ENCODE measurements at regions not wholly inside any gene's neighbourhood (a gene's known extent, or its start where the extent isn't known, plus 50 kb on each side); places are given as distances from the start of the nearest gene placed in this dataset.

- ChIA-PET CTCF (no interaction called here), POLR2A (no interaction called here)
- no peak for DNase-seq (ENCODE audit: low read depth, low spot score)
Measured at GRCh38 chr6:79385333-79385732, 150.9 kb upstream of the HMGN3 start.

DNA sequence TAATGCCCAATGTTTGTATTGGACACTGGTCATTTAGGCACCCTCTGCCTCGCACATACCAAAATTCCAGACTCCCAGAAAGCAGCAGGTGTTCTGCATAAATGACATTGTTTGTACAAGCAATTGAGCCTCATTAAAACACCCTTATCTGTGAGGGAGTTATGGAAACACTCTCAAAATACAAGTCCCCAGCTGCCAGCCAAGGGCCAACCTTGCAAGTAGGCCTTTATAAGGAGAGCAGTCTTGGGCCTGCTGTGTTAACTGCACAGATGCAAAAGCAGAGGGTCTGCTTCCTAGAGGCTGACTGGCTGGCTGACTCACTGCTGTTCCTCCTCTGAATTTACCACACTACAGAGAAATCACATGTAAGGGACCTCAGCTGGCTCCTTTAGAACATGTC lies 150.4 kb upstream of the HMGN3 start:
- no peak overlapping the region for H3K4me3 ChIP-seq (ENCODE audit: low read depth, low read length)
- POLR2A ChIA-PET = no interaction called here
- no peak for TF ChIP-seq CTCF (IDR thresholded peaks at IDR 0.05; ENCODE audit: insufficient read depth, low read length, missing control alignments)
- CTCF ChIA-PET = no interaction called here
- DNase-seq (ENCODE audit: low read depth, low spot score) = no peak

More at GRCh38 chr6:79385333-79385732, 150.9 kb upstream of the HMGN3 start:
- no peak for TF ChIP-seq CTCF (IDR thresholded peaks at IDR 0.05; ENCODE audit: insufficient read depth, low read length, missing control alignments)
- H3K4me3 ChIP-seq (ENCODE audit: low read depth, low read length) = no peak overlapping the region

DNA sequence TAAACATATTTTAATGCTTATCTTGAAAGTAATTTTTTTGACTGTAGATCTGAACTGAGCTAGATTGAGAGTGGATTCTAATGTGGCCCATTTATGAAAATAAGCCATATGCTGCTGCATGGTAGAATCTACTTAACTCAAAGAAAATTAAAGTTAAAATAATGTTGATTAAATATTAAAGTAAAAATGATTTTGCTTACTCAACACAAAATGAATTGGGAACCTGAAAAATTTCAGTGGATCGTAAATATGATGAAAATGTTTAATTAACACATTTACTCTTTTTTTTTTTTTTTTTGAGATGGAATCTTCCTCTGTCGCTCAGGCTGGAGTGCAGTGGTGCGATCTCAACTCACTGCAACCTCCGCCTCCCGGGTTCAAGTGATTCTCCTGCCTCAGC lies 144.5 kb upstream of the HMGN3 start:
- no peak for DNase-seq (ENCODE audit: low read depth, low spot score)
- POLR2A ChIA-PET = no interaction called here
- H3K4me3 ChIP-seq (ENCODE audit: low read depth, low read length) = no peak overlapping the region
- CTCF ChIA-PET = no interaction called here
- TF ChIP-seq CTCF (IDR thresholded peaks at IDR 0.05; ENCODE audit: insufficient read depth, low read length, missing control alignments) = no peak

- TF ChIP-seq CTCF (IDR thresholded peaks at IDR 0.05; ENCODE audit: insufficient read depth, low read length, missing control alignments) = no peak
- ChIA-PET CTCF (no interaction called here), POLR2A (no interaction called here)
- no peak for DNase-seq (ENCODE audit: low read depth, low spot score)
- H3K4me3 ChIP-seq (ENCODE audit: low read depth, low read length) = no peak overlapping the region
Measured at GRCh38 chr6:79377888-79378348, 143.4 kb upstream of the HMGN3 start.

GRCh38 chr6:79377047-79377446 lies 142.6 kb upstream of the HMGN3 start:
- no peak for DNase-seq (ENCODE audit: low read depth, low spot score)
- no peak overlapping the region for H3K4me3 ChIP-seq (ENCODE audit: low read depth, low read length)
- POLR2A ChIA-PET = no interaction called here
- CTCF ChIA-PET = no interaction called here
- no peak for TF ChIP-seq CTCF (IDR thresholded peaks at IDR 0.05; ENCODE audit: insufficient read depth, low read length, missing control alignments)

- H3K4me3 ChIP-seq (ENCODE audit: low read depth, low read length) = no peak overlapping the region
- DNase-seq (ENCODE audit: low read depth, low spot score) = no peak
- TF ChIP-seq CTCF (IDR thresholded peaks at IDR 0.05; ENCODE audit: insufficient read depth, low read length, missing control alignments) = no peak
- ChIA-PET POLR2A (no interaction called here), CTCF (no interaction called here)
Measured at GRCh38 chr6:79375635-79376337, 141.3 kb upstream of the HMGN3 start.
